ENCODE measurements at regions not wholly inside any gene's neighbourhood (a gene's known extent, or its start where the extent isn't known, plus 50 kb on each side); places are given as distances from the start of the nearest gene placed in this dataset.

DNA sequence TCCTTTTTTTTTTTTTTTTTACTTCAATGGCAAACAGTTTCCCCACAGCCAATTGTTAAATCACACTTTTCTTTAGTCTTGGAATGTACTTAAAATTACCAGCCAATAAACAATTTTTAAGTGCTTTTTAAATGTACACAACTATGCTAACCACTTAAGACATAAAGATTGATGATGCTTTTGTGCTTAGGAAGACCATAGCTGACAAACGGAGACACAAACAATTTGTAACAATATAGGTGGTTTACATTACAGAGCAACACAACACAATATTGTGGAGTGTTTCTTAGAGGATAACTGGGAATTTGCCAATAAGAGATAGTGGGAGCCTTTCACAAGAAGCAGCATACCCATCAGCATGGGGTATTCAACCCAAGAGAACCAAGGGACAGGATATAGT is 798.5 kb upstream of the IGFBP3 start:
- Histone ChIP-seq H3K79me2 (ENCODE audit: control insufficient read depth in 1 of 2, insufficient read depth in 2 of 2, low read length in 2 of 2) (no peaks in the 10 kb centered on the region), H3K36me3 (ENCODE audit: control insufficient read depth in 2 of 4, insufficient read depth in 4 of 4, low read length in 3 of 4) (no peaks in the 10 kb centered on the region), H3K27ac (ENCODE audit: low read depth, low read length) (no peak overlapping the region), H3K9ac (replicated peaks in 1 of 4; ENCODE audit: extremely low read depth in 1 of 4, low read depth in 3 of 4, low read length in 3 of 4) (no peak overlapping the region), H2AFZ (ENCODE audit: low read length) (no peak overlapping the region), H3K4me3 (ENCODE audit: extremely low read depth in 1 of 4, insufficient read depth in 2 of 4, low read depth in 3 of 4, low read length in 4 of 4) (no peak overlapping the region), H2BK12ac (ENCODE audit: low read depth, low read length) (no peak overlapping the region), H2AK5ac (ENCODE audit: low read depth, low read length) (no peak overlapping the region), H3K18ac (ENCODE audit: extremely low read depth, low read length) (no peak overlapping the region), H3K9me3 (ENCODE audit: insufficient read depth in 2 of 2, low read depth in 1 of 2, low read length in 1 of 2) (no peaks in the 10 kb centered on the region), H4K8ac (ENCODE audit: extremely low read depth, insufficient read depth, low read length) (no peak overlapping the region), H2BK15ac (ENCODE audit: low read length) (no peak overlapping the region), H3K4me1 (replicated peaks in 1 of 4; ENCODE audit: control insufficient read depth in 3 of 4, insufficient read depth in 4 of 4, low read length in 3 of 4) (no peaks in the 10 kb centered on the region), H3K4ac (replicated peaks; ENCODE audit: insufficient read length, low read depth, low read length) (no peak overlapping the region), H4K91ac (replicated peaks; ENCODE audit: insufficient read length, low read length) (no peak overlapping the region), H3K56ac (replicated peaks; ENCODE audit: insufficient read length, low read depth, low read length) (no peak overlapping the region), H3K79me1 (ENCODE audit: low read depth, low read length) (no peaks in the 10 kb centered on the region), H2BK5ac (ENCODE audit: low read depth, low read length) (no peak overlapping the region), H3K23ac (ENCODE audit: insufficient read length) (no peak overlapping the region), H3K14ac (ENCODE audit: insufficient read length) (no peak overlapping the region), H4K20me1 (replicated peaks in 1 of 2; ENCODE audit: control insufficient read depth in 1 of 2, insufficient read depth in 2 of 2, low read length in 2 of 2) (no peaks in the 10 kb centered on the region), H3K27me3 (replicated peaks in 1 of 4; ENCODE audit: control insufficient read depth in 3 of 4, extremely low read depth in 1 of 4, insufficient read depth in 3 of 4, low read length in 3 of 4) (no peaks in the 10 kb centered on the region), H4K5ac (ENCODE audit: insufficient read length, low read depth, low read length) (no peak overlapping the region), H3K4me2 (ENCODE audit: insufficient read depth in 1 of 2, low read depth in 2 of 2, low read length in 2 of 2) (no peak overlapping the region), H2BK20ac (ENCODE audit: low read length) (no peak overlapping the region), H3K23me2 (ENCODE audit: low read depth, low read length) (no peaks in the 10 kb centered on the region), H2BK120ac (replicated peaks; ENCODE audit: low read depth, low read length) (no peak overlapping the region)
- DNase-seq (ENCODE audit: low read depth in 1 of 2, low spot score in 2 of 2) (no peak), FAIRE-seq (no peak)
- CTCF ChIA-PET (ENCODE audit: partially characterized antibody): interaction anchor here (0.6 to 1.3 kb wide), 3 partner anchors 14 to 28 kb away, joined by 3 to 4 read pairs (median 3); no protein-coding TSS in a partner anchor
- POLR2A ChIA-PET (ENCODE audit: partially characterized antibody): no interaction called here
- WGBS, 2 experiments (ENCODE audit: extremely low coverage in 1 of 2, insufficient coverage in 1 of 2, insufficient read length in 1 of 2, insufficient replicate concordance in 2 of 2, low coverage in 1 of 2, low lambda C conversion rate in 2 of 2, missing lambda C conversion rate in 1 of 2): 92% methylated on average over 1 of the region's 1 CpG; no CpG with 5 or more reads in 1 of the 2 experiments
- no peak for TF ChIP-seq ASH2L (IDR thresholded peaks at IDR 0.05; ENCODE audit: low read length)

All from H1 (cell line).